ENCODE measurements at regions not wholly inside any gene's neighbourhood (a gene's known extent, or its start where the extent isn't known, plus 50 kb on each side); places are given as distances from the start of the nearest gene placed in this dataset.

GRCh38 chr14:42173206-42173605, 566.5 kb downstream of the LRFN5 start:
- no peak overlapping the region for H3K4me3 ChIP-seq
- H3K27ac ChIP-seq, result no peak overlapping the region

DNA sequence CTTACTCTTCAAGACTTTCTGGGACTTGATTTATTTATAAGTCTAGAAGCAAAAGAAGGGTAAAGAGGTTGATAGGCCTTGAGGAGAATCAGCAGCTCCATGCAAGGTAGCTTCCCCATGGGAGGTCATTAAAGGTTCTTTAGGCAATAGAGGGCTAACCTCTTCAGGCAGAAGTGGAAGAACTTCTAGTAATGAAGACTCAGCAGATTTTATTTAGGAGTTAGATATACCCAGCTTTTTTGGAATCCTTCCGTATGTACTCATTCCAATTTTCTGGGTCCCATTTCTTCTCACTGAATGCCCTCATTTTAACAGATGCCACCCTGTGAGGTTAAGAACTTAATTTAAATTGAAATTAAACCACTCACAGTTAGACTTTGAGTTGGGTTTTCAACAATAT, 565.6 kb downstream of the LRFN5 start:
- Histone ChIP-seq H3K4me3 (no peak overlapping the region), H3K27ac (no peak overlapping the region)

- no peak overlapping the region for H3K4me3 ChIP-seq
- H3K27ac ChIP-seq, result no peak overlapping the region
These were observed 556.5 kb downstream of the LRFN5 start for GRCh38 chr14:42163136-42163535.

DNA sequence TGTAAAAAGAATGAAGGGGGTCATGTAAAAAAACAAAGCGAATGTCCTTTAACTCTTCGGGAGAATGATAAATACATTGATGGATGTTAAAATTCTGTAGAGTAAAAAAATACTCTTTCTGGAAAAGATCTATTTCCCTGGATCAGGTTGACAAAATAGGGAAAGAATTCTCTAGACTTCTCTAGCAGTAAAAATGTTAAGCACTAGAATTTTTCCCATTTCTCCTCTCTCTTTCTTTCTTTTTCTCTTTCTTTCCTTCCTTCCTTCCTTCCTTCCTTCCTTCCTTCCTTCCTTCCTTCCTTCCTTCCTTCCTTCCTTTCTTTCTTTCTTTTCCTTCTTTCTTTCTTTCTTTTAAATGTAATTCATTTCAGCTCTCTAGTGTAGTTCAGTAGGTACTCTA, 552.5 kb downstream of the LRFN5 start:
- Histone ChIP-seq H3K4me3 (no peak overlapping the region), H3K27ac (no peak overlapping the region)

DNA sequence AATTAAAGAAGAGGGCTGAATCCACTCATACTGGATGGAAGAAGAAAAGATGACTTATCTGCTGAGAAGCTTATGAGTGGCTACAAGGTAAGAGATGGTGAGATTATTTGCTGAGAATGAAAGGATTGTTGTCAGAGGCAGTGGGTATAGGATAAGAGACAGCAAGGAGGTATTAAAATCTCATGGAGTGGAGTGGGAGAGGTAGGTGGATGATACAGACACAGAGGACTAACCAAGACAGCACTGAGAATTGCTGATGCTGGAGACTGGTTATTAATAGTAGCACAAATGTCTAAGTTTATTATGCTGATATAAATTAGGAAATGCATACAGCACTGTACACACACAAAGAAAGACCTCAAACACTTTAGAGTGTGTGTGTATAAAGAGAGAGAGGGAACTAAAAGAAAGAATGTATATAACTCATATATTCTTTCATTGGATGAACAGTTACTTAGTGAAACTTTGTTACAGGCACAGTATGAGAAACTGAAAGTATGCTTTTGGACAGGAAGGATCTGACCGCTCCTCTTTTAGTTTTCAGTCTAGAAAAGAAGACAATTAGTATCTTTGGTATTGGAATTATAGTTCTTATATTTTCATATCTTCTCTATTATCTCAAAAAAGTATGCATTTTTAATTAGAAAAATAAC, 543.1 kb downstream of the LRFN5 start:
- no peak overlapping the region for H3K4me3 ChIP-seq
- no peak overlapping the region for H3K27ac ChIP-seq

DNA sequence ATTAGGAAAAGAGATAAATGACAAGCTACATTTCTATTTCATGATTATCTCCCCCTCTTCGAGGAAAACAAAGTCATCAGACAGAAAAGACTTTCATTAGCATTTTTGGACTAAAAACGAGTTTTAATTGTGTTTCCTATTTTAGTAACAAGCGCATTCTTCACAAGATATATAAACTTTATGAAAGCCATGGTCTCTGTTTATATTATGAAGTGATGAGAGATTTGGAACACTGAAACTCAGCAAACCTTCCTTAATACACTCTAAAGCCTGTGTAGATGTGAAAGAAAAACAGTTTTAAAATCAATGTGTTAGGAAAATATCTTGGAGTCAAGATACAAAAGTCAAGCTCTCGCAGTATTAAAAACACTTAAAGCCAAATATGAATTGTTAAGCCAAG, 539.1 kb downstream of the LRFN5 start:
- H3K4me3 ChIP-seq, result no peak overlapping the region
- H3K27ac ChIP-seq, result no peak overlapping the region

DNA sequence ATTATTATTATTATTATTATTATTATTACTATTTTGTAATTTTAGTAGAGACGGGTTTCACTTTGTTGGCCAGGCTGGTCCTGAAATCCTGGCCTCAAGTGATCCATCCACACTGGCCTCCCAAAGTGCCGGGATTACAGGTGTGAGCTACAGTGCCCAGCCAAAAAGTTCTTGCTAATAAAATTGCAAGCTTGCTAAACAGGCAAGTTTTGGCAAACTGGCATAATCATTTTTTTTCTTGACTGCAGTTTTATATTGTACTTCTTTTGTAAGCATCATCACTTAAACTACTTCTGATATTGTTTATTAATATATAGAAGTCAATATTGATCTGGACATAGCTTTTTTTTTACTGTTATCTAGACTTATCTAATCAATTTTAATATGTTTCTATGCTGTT, 536.4 kb downstream of the LRFN5 start:
- Histone ChIP-seq H3K27ac (no peak overlapping the region), H3K4me3 (no peak overlapping the region)

GRCh38 chr14:42141328-42141727, 534.7 kb downstream of the LRFN5 start:
- H3K27ac ChIP-seq, result no peak overlapping the region
- H3K4me3 ChIP-seq, result no peak overlapping the region

GRCh38 chr14:42140831-42141279, 534.2 kb downstream of the LRFN5 start:
- Histone ChIP-seq H3K4me3 (no peak overlapping the region), H3K27ac (no peak overlapping the region)

- H3K4me3 ChIP-seq, result no peak overlapping the region
These were observed 533.3 kb downstream of the LRFN5 start for GRCh38 chr14:42140001-42140400.

GRCh38 chr14:42138406-42138805, 531.7 kb downstream of the LRFN5 start:
- Histone ChIP-seq H3K27ac (no peak overlapping the region), H3K4me3 (no peak overlapping the region)

More at GRCh38 chr14:42140001-42140400, 533.3 kb downstream of the LRFN5 start:
- H3K27ac ChIP-seq, result no peak overlapping the region

GRCh38 chr14:42130815-42131214, 524.1 kb downstream of the LRFN5 start:
- Histone ChIP-seq H3K4me3 (no peak overlapping the region), H3K27ac (no peak overlapping the region)

GRCh38 chr14:42123526-42123925, 516.9 kb downstream of the LRFN5 start:
- no peak overlapping the region for H3K27ac ChIP-seq
- H3K4me3 ChIP-seq, result no peak overlapping the region

DNA sequence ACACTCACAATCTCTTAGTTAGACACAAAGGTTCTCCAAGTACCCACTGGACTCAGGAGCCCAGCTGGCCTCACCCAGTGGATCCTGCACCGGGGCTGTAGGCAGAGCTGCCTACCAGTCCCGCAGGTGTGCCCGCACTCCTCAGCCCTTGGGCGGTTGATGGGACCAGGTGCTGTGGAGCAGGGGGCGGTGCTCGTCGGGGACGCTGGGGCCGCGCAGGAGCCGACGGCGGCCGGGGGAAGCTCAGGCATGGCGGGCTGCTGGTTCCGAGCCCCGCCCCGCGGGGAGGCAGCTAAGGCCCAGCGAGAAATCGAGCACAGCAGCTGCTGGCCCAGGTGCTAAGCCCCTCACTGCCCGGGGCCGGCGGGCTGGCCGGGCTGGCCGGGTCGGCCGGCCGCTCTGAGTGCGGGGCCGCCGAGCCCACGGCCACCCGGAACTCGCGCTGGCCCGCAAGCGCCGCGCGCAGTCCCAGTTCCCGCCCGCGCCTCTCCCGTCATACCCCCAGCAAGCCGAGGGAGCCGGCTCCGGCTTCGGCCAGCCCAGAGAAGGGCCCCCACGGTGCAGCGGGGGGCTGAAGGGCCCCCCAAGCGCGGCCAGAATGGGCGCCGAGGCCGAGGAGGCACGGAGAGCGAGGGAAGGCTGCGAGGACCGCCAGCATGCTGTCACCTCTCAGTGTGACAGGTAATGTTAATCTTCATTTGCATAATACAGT, 506.8 kb downstream of the LRFN5 start:
- H3K4me3 ChIP-seq, result no peak overlapping the region

GRCh38 chr14:42112108-42112507, 505.4 kb downstream of the LRFN5 start:
- Histone ChIP-seq H3K27ac (no peak overlapping the region), H3K4me3 (no peak overlapping the region)

More for the DNA sequence above, 506.8 kb downstream of the LRFN5 start:
- no peak overlapping the region for H3K27ac ChIP-seq

DNA sequence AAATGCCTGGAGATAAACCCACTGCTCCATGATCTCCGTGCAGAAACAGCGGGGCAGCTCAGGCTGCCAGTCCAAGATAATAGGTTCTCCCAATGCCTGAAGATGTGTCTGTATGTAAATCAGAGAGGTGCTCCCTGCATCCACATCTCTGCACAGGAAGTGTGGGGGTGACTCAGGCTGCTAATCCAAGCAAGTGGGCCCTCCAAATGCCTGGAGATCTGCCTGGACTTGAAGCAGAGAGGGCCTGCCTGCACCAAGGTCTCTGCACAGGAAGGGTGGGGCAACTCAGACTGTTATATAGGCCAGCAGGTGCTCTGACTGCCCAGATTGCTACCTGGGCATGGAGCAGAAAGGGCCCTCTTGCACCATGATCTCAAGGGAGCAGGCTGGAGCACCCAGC, 504.7 kb downstream of the LRFN5 start:
- no peak overlapping the region for H3K27ac ChIP-seq
- no peak overlapping the region for H3K4me3 ChIP-seq

DNA sequence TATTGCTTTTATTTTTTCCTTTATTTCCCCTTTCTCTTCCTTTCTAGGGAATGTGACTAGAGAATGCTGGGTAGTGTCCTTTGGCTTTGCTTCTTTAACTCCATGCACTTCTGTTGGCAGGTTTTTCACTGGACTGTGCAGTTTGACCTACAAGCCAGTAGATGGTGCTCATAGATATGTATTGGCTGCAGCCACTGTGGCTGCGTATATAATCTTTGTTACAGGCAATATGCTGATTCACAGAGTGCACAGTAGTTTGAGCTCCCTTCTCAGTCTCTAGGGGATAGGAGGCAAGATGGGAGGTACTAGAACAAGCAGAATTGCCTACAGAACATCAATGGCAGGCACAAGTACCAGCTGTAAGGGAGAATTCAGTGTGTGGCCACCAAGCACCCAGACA, 503.5 kb downstream of the LRFN5 start:
- no peak overlapping the region for H3K4me3 ChIP-seq
- H3K27ac ChIP-seq, result no peak overlapping the region

DNA sequence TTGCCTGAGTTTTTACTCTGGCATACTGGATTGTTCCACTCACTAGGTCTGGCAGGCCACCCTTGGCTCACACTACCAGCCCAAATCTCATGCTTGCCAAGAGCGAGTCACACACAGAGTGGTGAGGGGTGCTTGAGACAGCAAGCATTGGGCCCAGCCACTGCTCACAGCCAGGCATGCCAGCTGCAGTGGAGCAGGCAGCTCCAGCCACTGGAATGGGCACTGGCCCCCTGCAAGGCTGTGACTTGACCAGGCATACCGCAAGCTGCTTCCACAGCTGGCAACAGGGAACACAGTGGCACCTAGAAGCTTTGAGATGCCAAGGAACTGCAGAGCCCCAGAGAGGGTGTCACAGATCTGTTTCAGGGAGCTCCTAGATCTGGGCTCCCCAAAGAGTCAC, 488.5 kb downstream of the LRFN5 start:
- no peak overlapping the region for H3K27ac ChIP-seq
- H3K4me3 ChIP-seq, result no peak overlapping the region

DNA sequence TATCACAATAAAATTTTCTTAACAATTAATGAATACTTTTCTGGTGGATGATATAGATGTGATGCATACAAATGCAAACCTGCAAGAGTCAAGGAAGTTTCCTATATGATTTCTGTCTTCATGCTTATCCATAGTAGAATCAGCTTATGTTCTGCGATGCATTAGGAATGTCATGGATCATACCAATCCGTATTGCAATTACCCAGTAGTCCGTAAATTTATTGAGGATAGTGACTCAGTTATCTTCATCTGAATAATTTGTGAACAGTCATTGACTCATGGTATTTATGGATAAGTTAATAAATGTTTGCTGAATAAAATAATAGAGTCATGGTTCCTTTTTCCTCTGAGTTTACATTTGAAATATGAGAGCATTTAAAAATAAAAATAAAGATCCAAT, 483.4 kb downstream of the LRFN5 start:
- H3K27ac ChIP-seq, result no peak overlapping the region
- H3K4me3 ChIP-seq, result no peak overlapping the region

GRCh38 chr14:42079911-42080310, 473.2 kb downstream of the LRFN5 start:
- Histone ChIP-seq H3K4me3 (no peak overlapping the region), H3K27ac (no peak overlapping the region)

DNA sequence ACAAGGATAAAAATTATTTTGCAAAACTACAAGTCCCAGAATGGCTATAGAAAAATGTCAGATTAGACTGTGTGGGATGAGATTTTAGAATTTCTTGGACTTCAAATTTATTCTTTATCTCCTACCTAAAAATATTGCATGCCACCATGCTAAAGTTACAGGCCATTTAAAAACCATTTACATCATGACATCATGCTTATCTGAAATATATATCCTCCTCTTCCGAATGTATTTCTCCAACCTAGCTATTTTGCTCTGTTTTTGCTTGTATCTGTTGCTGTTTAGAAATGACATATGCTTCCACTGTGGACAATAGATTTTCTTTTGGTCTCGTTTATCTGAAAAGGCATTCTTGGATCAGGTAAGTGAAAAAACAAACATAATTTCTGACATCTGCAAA, 471.7 kb downstream of the LRFN5 start:
- H3K27ac ChIP-seq, result no peak overlapping the region
- no peak overlapping the region for H3K4me3 ChIP-seq

- no peak overlapping the region for H3K27ac ChIP-seq
- H3K4me3 ChIP-seq, result no peak overlapping the region
These were observed 463.4 kb downstream of the LRFN5 start for GRCh38 chr14:42070031-42070430.
